ENCODE measurements at regions not wholly inside any gene's neighbourhood (a gene's known extent, or its start where the extent isn't known, plus 50 kb on each side); places are given as distances from the start of the nearest gene placed in this dataset.

DNA sequence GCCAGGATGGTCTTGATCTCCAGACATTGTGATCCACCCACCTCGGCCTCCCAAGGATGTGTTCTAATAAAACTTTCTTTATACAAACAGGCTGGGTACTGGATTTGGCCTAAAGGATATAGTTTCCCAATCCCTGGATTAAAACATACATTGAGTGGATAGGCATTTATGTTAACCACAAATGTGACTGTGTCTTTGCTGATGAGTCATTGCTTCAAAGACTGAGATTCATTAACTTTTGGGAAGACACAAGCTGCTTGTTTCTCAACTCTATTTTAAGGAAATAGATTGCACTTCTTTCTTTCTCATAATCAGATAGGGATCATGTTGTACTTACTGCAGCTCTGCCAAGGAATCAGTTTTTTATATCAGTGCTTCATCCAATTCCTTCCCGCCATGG lies 131.3 kb upstream of the AGA start:
- DNase-seq = no peak

DNA sequence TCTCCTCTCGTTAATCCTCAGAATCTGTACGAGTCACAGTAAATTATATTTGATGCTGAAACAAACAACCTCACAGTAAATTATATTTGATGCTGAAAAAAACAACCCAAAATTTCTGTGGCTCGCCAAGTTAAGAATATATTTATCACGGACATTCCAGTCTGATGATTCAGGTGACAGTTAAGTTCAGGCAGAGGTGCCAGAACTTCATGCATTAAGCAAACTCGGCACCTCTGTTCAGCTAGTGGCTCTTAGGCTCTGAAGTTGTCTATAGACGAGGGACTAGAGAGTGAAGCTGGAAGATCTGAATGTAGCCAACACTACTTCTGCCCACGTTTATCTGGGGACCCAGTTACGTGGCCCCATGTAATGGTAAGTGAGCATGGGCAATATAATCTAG lies 132.2 kb upstream of the AGA start:
- no peak for DNase-seq

DNA sequence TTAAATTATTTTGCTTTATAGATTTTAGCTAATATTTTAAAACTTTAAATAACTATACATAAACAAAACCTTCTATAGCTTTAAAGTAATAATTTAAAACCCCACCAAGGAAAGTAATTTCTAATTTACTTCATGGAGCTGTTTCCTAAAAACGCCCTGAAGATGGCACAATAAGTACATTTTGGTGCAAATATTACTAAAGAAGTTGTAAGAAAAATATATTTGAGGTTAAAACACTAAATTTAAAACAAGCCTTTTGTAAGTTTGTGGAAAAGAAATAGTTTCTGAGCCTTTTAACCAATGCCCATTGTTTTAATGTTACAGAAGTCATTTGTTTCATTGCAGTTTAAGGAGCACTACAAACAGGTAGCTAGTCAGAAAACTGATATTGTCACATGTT lies 137.4 kb upstream of the AGA start:
- no peak for DNase-seq

DNA sequence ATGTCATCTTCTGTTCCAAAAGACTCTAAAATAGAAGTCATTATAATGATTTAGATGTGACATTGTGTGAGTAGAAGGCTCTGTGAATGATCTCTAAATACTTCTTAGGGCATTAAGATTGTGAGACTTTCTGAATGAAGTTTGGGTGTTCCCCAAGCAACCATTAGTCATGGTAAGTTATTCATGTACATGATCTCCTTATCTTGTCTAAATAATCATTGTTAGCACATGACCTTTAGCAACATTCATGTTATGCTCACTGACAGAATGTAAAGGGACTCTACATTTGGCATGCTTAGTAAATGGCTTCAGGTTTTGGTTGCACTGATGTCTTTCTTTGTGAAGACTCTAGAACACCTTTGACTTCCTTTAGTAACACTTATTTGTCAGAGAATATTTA lies 140.8 kb upstream of the AGA start:
- DNase-seq = no peak

DNA sequence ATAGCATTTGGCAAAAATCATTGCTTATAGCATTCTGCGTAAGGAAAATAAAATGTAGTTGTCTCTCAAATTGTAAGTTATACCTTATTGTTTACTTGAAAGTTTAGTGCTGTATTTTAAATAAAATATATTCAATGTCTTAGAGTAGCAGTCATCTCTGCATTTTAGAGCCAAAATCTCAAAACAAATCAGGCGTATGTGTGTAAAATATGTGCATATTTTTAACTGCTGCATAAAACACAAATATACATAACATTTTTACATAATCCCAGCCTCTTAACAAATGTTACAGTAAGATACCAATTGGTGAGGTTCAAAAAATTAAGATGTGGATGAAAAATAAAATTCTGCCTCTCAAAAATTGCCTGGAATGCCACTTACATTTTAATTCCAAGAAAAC lies 145.8 kb upstream of the AGA start:
- DNase-seq = no peak

DNA sequence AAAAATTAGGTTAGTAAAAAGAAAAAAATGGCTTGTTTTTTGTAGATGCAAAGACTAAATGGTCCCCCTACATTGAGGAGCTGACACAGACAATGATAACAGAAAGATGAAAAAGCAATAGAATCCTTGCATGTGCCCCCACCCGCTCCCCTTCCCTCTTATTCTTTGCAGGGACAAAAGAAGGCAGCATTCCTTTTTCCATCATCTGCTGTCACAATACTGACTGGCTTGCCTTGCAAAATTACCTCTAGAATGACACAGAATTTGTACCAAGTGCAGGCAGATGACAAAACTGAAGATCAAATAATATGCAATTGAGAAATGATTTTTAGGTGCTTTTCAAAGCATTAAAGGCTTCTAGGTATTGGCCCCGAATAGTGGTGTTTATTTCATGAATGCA lies 153.1 kb upstream of the AGA start:
- no peak for DNase-seq

DNA sequence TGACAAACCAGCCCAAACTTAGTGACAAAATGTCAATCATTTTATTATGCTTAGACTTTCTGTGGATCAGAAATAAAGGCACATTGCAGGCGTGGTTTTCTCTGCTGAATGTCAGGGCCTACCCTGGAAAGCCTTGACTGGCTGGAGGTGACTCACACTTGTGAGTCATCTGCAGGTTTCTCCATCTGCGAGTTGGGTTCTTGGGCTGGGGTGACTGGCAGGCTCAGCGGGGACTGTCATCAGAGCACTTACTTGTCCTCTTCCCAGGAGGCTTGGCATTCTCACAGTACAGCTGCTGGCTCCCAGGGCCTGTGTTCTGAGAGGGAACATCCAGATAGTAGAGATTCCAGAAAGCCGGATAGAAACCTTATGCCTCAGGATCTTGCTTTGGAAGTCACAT lies 153.8 kb upstream of the AGA start:
- no peak for DNase-seq

DNA sequence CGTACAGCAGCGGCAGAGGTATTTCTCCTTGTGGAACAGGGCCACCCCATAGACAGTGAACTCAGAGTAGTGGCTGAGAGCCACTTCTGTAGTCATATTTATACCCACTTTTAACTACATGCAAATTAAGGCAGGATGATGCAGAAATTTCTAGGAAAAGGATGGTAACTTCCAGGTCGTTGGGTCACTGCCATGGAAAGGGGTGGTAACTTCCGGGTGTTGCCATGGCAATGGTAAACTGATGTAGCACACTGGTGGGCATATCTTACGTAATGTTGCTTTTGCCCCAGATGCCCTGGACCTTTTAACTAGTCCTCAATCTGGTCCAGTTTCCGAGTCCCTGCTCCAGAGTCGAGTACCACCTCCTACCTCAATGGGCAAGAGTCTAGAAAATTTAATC lies 154.8 kb upstream of the AGA start:
- no peak for DNase-seq

DNA sequence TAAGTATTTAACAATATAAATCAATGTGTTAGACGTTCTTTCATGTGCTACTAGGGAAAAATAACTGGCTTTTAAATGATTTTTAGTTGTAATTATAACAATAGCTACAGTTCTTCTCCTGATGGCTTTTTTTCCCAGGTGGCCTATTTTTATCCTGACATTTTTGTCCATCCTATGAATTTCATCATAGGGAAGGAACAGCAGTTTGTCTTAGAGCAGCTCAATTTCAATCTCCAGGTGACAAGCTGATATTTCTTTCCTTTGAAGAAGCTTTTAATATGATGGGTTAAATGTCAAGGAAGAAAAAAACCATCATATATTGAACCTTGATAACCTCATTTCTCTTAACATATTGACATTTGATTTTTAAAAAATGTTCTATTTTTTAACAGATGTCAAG lies 163.0 kb upstream of the AGA start:
- no peak for DNase-seq

DNA sequence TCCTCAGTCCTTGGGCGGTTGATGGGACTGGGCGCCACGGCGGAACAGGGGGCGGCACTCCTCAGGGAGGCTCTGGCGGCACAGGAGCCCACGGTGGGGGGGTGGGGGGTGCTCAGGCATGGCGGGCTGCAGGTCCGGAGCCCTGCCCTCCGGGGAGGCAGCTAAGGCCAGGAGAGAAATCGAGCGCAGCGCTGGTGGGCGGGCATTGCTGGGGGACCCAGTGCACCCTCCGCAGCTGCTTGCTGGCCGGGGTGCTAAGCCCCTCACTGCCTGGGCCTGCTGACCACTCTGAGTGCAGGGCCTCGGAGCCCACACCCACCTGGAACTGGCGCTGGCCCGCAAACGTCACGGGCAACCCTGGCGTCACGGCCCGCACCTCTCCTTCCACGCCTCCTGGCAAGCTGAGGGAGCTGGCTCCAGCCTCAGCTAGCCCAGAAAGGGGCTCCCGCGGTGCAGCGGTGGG lies 164.9 kb upstream of the AGA start:
- no peak for DNase-seq

DNA sequence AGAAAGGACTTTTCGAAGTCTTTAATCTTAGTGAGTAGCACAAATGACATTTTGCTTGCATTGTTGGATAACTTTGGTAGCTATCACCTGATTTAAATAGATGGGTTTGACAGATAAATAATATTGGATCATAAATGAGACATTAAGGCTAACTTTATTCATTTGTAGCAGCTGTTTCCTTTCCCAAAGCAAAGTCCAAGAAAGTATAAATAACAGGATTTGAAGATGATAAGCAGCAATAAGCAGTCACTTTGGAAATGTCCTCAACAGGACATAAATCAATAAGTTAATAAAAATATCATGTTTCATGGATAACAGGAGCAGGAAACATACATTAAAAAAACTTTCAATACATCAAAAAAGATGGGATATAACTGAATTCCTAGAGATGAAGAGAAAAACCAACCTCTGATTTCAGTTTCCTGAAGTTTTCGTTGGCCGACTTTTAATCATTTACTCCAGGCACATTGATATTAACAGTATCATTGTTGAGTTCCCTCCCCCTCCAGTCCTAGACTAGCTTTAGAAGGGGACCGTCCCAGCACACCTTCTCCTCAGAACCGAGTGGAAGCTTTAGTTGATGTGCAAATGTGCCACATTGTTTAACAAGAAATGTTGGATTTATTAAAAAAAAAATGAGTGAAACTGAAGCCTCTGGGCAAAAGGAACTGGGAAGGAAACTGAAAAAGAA lies 169.9 kb upstream of the AGA start:
- no peak for DNase-seq

DNA sequence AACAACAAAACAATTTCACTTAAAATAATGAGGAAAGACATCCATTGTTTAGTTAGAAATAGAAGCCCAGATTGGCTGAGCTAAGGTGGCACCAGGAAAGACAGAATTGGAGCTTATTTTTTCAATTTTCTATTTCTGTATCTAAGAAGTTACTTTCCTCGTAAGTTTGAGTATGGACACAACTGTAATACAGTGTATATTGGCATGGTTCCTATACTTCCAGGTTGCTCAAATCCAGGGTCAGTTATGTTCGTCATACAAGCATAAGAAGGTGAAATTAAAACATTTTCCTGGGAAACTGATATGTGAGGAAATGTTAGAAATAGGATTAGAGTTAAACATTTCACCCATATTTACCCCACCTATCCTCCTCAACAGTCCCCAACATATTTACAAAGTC lies 170.4 kb upstream of the AGA start:
- DNase-seq = no peak

DNA sequence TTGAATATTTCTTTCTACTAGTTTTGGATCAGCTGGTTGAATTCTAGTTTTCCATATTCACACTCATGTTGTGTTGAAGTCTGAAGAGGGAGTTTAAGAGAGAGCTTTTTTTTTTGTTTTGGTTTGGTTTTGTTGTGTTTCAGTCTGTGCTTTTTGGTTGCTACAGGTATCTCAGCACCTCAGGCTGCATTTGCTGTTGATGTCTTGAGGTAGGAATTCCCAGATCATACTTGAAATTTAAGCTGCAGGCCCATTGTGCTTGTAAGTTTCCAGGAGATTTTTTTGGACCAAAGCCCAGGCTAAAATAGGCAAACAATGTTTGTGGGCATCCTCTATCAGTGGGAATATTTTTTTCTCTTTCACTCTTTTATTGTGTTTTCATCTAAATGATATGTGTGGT lies 190.2 kb upstream of the AGA start:
- DNase-seq = no peak

DNA sequence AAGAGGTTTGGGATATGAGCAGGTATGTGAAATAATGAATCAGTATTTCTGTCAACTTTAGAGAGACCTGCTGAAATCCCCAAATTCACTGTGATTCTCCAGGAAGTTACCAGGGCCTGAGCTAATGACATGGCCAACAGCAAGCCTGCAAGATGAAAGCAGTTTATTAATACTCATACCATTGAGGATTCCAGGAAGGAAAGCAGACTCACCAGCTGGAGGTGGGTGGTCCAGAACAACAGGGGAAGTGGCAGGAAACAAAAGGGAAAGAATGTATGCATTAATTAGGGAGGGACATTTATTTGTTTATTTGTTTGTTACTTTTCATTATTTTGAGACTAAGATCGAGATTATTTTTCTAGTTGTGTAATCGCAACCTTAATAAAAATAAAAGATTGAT lies 196.6 kb upstream of the AGA start:
- no peak for DNase-seq

DNA sequence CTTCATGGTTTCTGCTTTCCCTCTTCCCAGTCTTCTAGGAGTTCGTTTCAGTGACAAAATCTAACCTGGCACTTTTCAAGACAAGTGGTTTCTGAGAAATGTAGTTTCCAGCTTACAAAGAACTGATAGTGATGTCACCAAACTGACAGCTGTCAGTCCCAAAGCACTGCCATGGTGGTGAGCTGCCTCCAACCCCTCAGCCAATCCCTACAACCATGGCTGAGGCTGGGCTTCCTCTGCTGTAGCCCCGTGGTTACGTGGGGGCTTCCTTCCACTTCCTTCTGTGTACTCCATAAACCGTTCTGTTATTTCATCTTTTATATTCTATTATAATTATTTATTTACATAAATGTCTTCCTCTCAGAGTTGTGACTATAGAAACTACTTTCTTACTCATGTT lies 198.6 kb upstream of the AGA start:
- no peak for DNase-seq

DNA sequence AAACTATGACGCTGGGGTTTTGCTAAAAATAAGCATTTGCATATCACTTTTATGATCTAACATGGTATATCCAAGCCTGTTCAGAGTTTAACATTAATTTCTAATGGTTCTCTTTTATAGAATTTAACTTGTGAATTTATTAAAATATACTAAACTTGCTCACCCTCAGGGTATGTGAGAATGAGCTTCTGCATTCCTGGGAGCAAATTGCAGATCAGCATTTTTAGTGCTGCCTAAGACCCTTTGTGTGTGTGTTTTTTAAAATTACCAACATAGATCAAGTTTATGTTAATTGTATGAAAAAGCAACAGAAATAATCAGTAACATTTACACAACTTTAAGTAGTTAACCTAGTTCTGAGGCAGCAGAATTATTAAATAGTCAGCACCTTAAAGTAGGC lies 218.0 kb upstream of the AGA start:
- DNase-seq = no peak

DNA sequence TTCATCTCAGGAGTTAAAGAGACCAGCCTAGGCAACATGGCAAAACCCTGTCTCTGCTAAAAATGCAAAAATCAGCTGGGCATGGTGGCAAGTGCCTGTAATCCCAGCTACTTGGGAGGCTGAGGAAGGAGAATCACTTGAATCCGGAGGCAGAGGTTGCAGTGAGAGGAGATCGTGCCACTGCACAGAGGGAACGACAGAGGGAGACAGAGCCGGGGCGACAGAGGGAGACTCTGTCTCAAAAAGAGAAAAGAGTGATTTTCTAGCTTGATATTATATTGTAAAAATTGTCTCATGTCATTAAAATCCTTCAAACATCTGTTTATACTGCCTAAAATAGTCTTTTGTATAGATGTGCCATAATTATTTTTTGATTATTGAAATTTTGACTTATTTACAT lies 225.4 kb upstream of the AGA start:
- DNase-seq = no peak

DNA sequence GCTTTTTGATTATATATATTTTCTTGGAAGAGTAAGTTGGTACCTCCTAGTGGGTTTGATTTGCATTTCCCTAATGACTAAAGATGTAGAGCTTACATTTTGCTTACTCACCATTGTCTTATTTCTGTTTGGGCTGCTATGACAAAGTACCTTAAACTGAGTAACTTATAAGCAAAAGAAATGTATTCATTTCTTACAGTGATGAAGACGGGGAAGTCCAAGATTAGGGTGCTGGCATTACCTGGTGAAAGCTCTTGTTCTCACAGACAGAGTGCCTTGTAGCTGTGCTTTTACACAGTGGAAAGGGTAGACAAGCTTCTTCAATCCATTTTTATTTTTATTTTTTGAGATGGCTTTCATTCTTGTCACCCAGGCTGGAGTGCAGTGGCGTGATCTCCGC lies 229.2 kb upstream of the AGA start:
- no peak for DNase-seq

DNA sequence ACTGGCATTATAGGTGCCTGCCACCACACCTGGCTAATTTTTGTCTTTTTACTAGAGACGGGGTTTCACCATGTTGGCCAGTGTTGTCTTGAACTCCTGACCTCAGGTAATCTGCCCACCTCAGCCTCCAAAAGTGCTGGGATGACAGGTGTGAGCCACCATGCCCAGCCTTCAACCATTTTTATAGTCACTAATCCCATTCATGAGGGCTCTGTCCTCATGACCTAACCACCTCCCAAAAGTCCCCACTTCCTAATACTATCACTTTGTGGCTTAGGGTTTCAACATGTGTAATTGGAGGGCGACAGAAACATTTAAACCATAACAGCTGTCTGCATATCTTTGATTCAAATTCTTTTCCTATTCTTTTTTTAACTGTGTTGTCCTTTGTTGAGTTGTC lies 229.6 kb upstream of the AGA start:
- DNase-seq = no peak

DNA sequence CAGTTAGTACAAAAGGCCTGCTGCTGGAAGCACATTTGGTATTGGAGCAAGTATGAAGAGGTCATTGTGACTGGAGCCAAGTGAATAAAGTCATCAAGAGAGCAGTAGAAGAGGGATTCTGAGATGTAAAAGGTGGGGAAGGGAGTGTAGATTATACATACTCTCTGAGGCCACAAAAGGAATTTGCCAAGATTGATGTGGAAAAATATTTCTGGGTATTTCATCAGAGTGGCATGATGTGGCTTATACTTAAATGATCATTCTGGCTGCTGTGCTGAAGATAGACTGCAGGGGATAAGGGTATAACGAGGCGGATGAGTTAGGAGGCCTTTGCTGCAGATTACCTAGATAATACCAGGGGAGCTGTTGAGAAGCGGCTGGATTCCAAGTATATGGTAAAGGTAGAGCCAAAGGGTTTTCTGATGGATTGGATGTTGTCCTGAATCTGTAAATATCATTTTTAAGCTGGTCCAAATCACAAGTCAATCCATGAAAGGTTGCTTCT lies 231.8 kb upstream of the AGA start:
- no peak for DNase-seq

DNA sequence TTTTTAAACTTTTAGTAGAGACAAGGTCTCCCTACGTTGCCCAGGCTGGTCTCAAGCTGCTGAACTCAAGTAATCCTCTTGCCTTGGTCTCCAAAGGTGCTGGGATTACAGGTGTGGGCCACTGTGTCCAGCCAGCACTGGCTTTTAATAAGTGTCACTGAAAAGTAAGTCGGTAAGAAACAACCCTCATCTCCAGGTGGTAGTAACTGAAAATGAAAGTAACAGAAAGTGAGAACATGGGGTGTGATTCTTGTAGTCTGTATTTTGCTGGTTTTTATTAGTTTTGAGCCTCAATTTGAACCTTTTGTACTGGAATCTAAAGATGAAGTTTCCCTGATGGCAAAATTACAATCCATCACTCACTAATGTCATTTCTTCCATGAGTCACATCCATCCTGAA lies 238.1 kb upstream of the AGA start:
- no peak for DNase-seq

DNA sequence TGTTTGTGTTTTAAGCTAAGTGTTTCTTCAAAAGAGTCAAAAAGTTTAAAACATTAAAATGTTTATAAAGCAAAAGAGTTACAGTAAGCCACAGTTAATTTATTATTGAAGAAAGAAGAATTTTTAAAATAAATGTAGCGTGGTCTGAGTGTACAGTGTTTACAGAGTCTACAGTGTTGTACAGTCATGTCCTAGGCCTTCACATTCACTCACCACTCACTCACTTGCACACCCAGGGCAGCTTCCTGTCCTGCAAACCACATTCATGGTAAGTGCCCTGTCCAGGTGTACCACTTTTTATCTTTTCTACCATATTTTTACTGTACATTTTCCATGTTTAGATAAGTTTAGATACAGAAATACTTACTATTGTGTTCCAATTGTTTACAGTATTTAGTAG lies 239.7 kb upstream of the AGA start:
- no peak for DNase-seq

DNA sequence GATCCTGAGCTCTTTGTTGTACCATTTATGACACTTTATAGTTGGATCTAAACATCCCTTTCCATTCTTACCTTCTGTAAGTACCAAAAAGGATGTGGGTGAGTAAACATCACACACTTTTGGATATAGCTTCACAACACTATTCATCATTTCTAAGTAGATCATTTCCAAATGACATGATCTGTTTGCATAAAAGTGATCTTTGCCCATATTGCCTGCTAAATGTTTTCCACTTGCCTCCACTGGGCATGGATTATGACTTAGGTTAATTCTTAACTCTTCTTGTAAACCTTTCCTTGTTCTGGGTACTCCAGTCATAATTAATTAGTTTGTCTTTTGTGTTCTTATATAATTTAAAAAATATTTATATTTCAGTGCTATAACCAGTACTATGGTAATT lies 244.9 kb upstream of the AGA start:
- no peak for DNase-seq

DNA sequence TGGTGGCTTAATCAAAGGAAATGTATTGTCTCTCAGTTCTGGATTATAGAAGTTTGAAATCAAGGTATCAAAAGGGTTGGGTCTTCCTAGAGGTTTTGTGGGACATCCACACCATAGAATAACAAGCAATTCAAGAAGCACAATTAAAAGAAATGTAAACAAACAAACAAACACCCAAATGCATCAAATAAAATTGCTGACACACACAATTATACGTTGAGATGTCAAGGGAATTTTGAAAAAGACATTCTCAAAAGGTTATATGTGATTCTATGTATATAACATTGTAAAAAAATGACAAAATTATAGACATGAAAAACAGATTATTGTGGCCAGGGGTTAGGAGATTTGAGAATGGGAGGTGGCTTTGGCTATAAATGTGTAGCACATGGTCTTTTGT lies 250.7 kb upstream of the AGA start:
- DNase-seq = no peak

DNA sequence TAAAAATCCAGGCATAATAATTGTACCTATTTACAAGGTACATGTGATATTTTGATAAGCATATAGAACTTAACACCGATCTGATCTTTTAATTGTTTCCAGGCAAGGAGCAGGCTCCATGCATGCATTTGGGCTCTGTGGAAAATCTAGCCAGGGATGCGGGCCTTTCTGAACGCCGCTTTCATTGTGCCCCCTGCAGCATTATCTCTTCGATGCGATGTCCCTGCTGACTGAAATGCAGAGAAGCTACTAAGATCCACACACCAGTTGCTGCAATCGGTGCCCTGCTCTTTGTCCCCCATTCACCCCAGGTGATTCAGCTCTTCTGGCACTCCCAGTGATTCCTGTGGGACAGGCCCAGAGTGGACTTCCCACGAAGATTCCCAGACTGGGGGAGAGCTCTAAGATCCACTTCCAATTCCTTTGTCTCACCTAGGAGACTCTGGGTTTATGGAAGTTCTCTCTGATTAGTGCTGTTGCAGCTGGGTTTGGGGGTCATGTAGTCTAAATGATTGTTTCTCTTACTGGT lies 254.3 kb upstream of the AGA start:
- no peak for DNase-seq

All from NCI-H2081 (cell line).